ENCODE measurements at regions not wholly inside any gene's neighbourhood (a gene's known extent, or its start where the extent isn't known, plus 50 kb on each side); places are given as distances from the start of the nearest gene placed in this dataset.
"Not testable (repeated sequence)": the region's sequence is repeated elsewhere in the genome, so short reads cannot be mapped to it uniquely, and the experiment has no call there.

GRCh38 chr2:77746780-77747179 lies 224.6 kb upstream of the LRRTM4 start:
- CTCF ChIA-PET, result no interaction called here

GRCh38 chr2:77753710-77754345 lies 231.7 kb upstream of the LRRTM4 start:
- CTCF ChIA-PET; H3K36me3 ChIP-seq (ENCODE audit: low read depth); H3K4me1 ChIP-seq (replicated peaks; ENCODE audit: insufficient read depth); H3F3A ChIP-seq (ENCODE audit: insufficient read depth, low read depth); H3K79me2 ChIP-seq (ENCODE audit: low read depth); intact Hi-C loops (cut with micrococcal nuclease; ENCODE audit: unreplicated experiment); H2AFZ ChIP-seq; H3K27ac ChIP-seq; BruUV-seq (replicated peaks); POLR2A ChIA-PET (ENCODE audit: unreplicated experiment); DNase-seq; H3K4me3 ChIP-seq; H3K9me2 ChIP-seq (ENCODE audit: insufficient read depth); H4K20me1 ChIP-seq (ENCODE audit: insufficient read depth); H3K4me2 ChIP-seq; H3K27me3 ChIP-seq (ENCODE audit: insufficient read depth, low read depth); H3K9me3 ChIP-seq (ENCODE audit: insufficient read depth, low read depth): not testable (repeated sequence)

More at GRCh38 chr2:77746780-77747179, 224.6 kb upstream of the LRRTM4 start:
- Histone ChIP-seq H3K36me3 (ENCODE audit: low read depth) (no peaks in the 10 kb centered on the region), H3K4me1 (replicated peaks; ENCODE audit: insufficient read depth) (no peaks in the 10 kb centered on the region), H3K9me2 (ENCODE audit: insufficient read depth) (no peaks in the 10 kb centered on the region), H3K4me2 (no peak overlapping the region), H3K9me3 (ENCODE audit: insufficient read depth, low read depth) (no peaks in the 10 kb centered on the region), H3K4me3 (no peak overlapping the region), H3K27me3 (ENCODE audit: insufficient read depth, low read depth) (no peaks in the 10 kb centered on the region), H3K27ac (no peak overlapping the region), H2AFZ (no peak overlapping the region), H4K20me1 (ENCODE audit: insufficient read depth) (no peaks in the 10 kb centered on the region), H3K79me2 (ENCODE audit: low read depth) (no peaks in the 10 kb centered on the region), H3F3A (ENCODE audit: insufficient read depth, low read depth) (no peaks in the 10 kb centered on the region)
- BruUV-seq (replicated peaks), result no TSS peak
- POLR2A ChIA-PET (ENCODE audit: unreplicated experiment), result no interaction called here
- no peak for TF ChIP-seq EZH2 (IDR thresholded peaks at IDR 0.05; ENCODE audit: low read depth)
- no peak for TF ChIP-seq CTCF (conservative IDR thresholded peaks at IDR 0.05)
- DNase-seq, result no peak
- intact Hi-C loops (cut with micrococcal nuclease; ENCODE audit: unreplicated experiment), result no loop called here

- Histone ChIP-seq H3K9me3 (ENCODE audit: insufficient read depth, low read depth) (no peaks in the 10 kb centered on the region), H3K79me2 (ENCODE audit: low read depth) (no peaks in the 10 kb centered on the region), H3F3A (ENCODE audit: insufficient read depth, low read depth) (no peaks in the 10 kb centered on the region), H3K4me1 (replicated peaks; ENCODE audit: insufficient read depth) (no peaks in the 10 kb centered on the region), H3K36me3 (ENCODE audit: low read depth) (no peaks in the 10 kb centered on the region), H4K20me1 (ENCODE audit: insufficient read depth) (no peaks in the 10 kb centered on the region), H3K27me3 (ENCODE audit: insufficient read depth, low read depth) (no peaks in the 10 kb centered on the region), H2AFZ (no peak overlapping the region), H3K9me2 (ENCODE audit: insufficient read depth) (no peaks in the 10 kb centered on the region), H3K27ac (no peak overlapping the region), H3K4me3 (no peak overlapping the region), H3K4me2 (no peak overlapping the region)
- POLR2A ChIA-PET (ENCODE audit: unreplicated experiment), result no interaction called here
- no peak for TF ChIP-seq EZH2 (IDR thresholded peaks at IDR 0.05; ENCODE audit: low read depth)
- TF ChIP-seq CTCF (conservative IDR thresholded peaks at IDR 0.05), result no peak
- intact Hi-C loops (cut with micrococcal nuclease; ENCODE audit: unreplicated experiment), result no loop called here
- no peak for DNase-seq
- CTCF ChIA-PET, result no interaction called here
- no TSS peak for BruUV-seq (replicated peaks)
Observed at GRCh38 chr2:77767388-77768076, 245.4 kb upstream of the LRRTM4 start.

- no peaks in the 10 kb centered on the region for H3F3A ChIP-seq (ENCODE audit: insufficient read depth, low read depth)
- no peaks in the 10 kb centered on the region for H3K27me3 ChIP-seq (ENCODE audit: insufficient read depth, low read depth)
- H2AFZ ChIP-seq, result no peak overlapping the region
- intact Hi-C loops (cut with micrococcal nuclease; ENCODE audit: unreplicated experiment), result no loop called here
- H3K9me3 ChIP-seq (ENCODE audit: insufficient read depth, low read depth), result no peaks in the 10 kb centered on the region
- no peak for DNase-seq
- H3K27ac ChIP-seq, result no peak overlapping the region
- no peaks in the 10 kb centered on the region for H3K4me1 ChIP-seq (replicated peaks; ENCODE audit: insufficient read depth)
- no peaks in the 10 kb centered on the region for H3K9me2 ChIP-seq (ENCODE audit: insufficient read depth)
- POLR2A ChIA-PET (ENCODE audit: unreplicated experiment), result no interaction called here
- TF ChIP-seq EZH2 (IDR thresholded peaks at IDR 0.05; ENCODE audit: low read depth), result no peak
- no peak for TF ChIP-seq CTCF (conservative IDR thresholded peaks at IDR 0.05)
- no peak overlapping the region for H3K4me2 ChIP-seq
- H3K79me2 ChIP-seq (ENCODE audit: low read depth), result no peaks in the 10 kb centered on the region
- no peaks in the 10 kb centered on the region for H4K20me1 ChIP-seq (ENCODE audit: insufficient read depth)
- no TSS peak for BruUV-seq (replicated peaks)
- CTCF ChIA-PET, result no interaction called here
- no peak overlapping the region for H3K4me3 ChIP-seq
- H3K36me3 ChIP-seq (ENCODE audit: low read depth), result no peaks in the 10 kb centered on the region
Observed at GRCh38 chr2:77768508-77768907, 246.3 kb upstream of the LRRTM4 start.

Data from PC-9 (cell line).